HCT116 (cell line): ENCODE measurements at regions not wholly inside any gene's neighbourhood (a gene's known extent, or its start where the extent isn't known, plus 50 kb on each side); places are given as distances from the start of the nearest gene placed in this dataset.

Experiments used
- ATAC-seq: fragments of 200-7000 bp; cut with Tn5 transposase; 2 replicates; pipeline ENCODE4 v1.9.1; 2020; ENCODE audit warnings: mild to moderate bottlenecking, moderate library complexity
- BruUV-seq: library from RNA; stranded (reverse); fragments of 400-500 nt; replicated peaks from 2 replicates; lab custom pipeline; 2021; lab: Mats Ljungman, UMichigan
- CTCF ChIA-PET: fragments of 300-600 bp; sonication (Branson Sonifier 250); formaldehyde crosslinking; loops from one replicate; lab custom pipeline; 2021; ENCODE audit warnings: antibody characterized with exemption; lab: Charles Lee
- POLR2A ChIA-PET: fragments of 300-600, 350-600 bp; sonication (Branson Sonifier 250); formaldehyde crosslinking; loops from one replicate; lab custom pipeline; 2021; ENCODE audit warnings: antibody characterized with exemption; lab: Charles Lee
- RAD21 ChIA-PET, 2 experiments: fragments of 300-600 bp; sonication (Branson Sonifier 250); formaldehyde crosslinking; loops; one replicate each; lab custom pipeline; 2023; ENCODE audit warnings: low total read pairs in 2 of 2; ENCODE audit not compliant: uncharacterized antibody in 2 of 2, unreplicated experiment in 2 of 2, low non-redundant PET in 1 of 2; lab: Charles Lee
- DNase-seq: peaks from one replicate; pipeline ENCODE4 v3.0.0-alpha.2; 2010; ENCODE audit warnings: low read depth, low spot score
- H2AFZ ChIP-seq: fragments of 200-600 bp; shearing (Covaris generic), sonication (generic); 2 replicates; pipeline ENCODE4 v1.6.1; 2017; ENCODE audit warnings: low read depth, mixed run types, mixed read lengths, antibody characterized with exemption, low read length; ENCODE audit not compliant: poor library complexity, severe bottlenecking
- H3K27ac ChIP-seq: 2 replicates; pipeline ENCODE4 v1.5.1; 2012; ENCODE audit warnings: low read depth, low read length
- H3K27me3 ChIP-seq: fragments of 200-600 bp; sonication (generic); 2 replicates; pipeline ENCODE4 v1.6.1; 2016; ENCODE audit warnings: mixed run types, low read length, mixed read lengths; ENCODE audit not compliant: insufficient read depth
- H3K36me3 ChIP-seq, 2 experiments: fragments of 200-500 bp in 1 of 2; fragments of 200-600 bp in 1 of 2; sonication (Bioruptor generic) in 1 of 2; sonication (generic) in 1 of 2; 2 replicates each; pipeline versions ENCODE4 v1.5.1 to v1.6.1; 2014 to 2016; ENCODE audit warnings: low read length in 2 of 2, inconsistent platforms in 1 of 2, mixed read lengths in 1 of 2, mixed run types in 1 of 2; ENCODE audit not compliant: insufficient read depth in 2 of 2, control insufficient read depth in 1 of 2
- H3K4me1 ChIP-seq, 2 experiments: fragments of 200-600 bp in 1 of 2; sonication (generic) in 1 of 2; 2 replicates each; pipeline versions ENCODE4 v1.5.1 to v1.6.1; 2012 to 2017; ENCODE audit warnings: low read length in 2 of 2, inconsistent platforms in 1 of 2, mild to moderate bottlenecking in 1 of 2, mixed read lengths in 1 of 2, mixed run types in 1 of 2, moderate library complexity in 1 of 2; ENCODE audit not compliant: insufficient read depth in 2 of 2, control insufficient read depth in 1 of 2
- H3K4me2 ChIP-seq: fragments of 200-600 bp; sonication (generic); 2 replicates; pipeline ENCODE4 v1.6.1; 2017; ENCODE audit warnings: mixed run types, low read length, mixed read lengths
- H3K4me3 ChIP-seq, 2 experiments: fragments of 200-600 bp in 1 of 2; sonication (generic) in 1 of 2; replicated peaks in 1 of 2; 2 replicates each; pipeline ENCODE4 v1.5.1; 2011 to 2016; ENCODE audit warnings: low read length in 2 of 2, control low read depth in 1 of 2, low read depth in 1 of 2, mild to moderate bottlenecking in 1 of 2, mixed read lengths in 1 of 2, mixed run types in 1 of 2
- H3K79me2 ChIP-seq: fragments of 200-600 bp; sonication (generic); 2 replicates; pipeline ENCODE4 v1.6.1; 2017; ENCODE audit warnings: mild to moderate bottlenecking, mixed run types, low read length, moderate library complexity, mixed read lengths; ENCODE audit not compliant: insufficient read depth
- H3K9ac ChIP-seq: fragments of 200-600 bp; sonication (generic); 2 replicates; pipeline ENCODE4 v1.6.1; 2016; ENCODE audit warnings: low read length, mixed read lengths
- H3K9me2 ChIP-seq: fragments of 200-600 bp; sonication (generic), shearing (Covaris generic); 2 replicates; pipeline ENCODE4 v1.6.1; 2017; ENCODE audit warnings: mixed run types, mild to moderate bottlenecking, moderate library complexity; ENCODE audit not compliant: insufficient read depth
- H3K9me3 ChIP-seq, 2 experiments: fragments of 200-500 bp in 1 of 2; fragments of 200-600 bp in 1 of 2; sonication (Bioruptor generic) in 1 of 2; sonication (generic) in 1 of 2; 2 replicates each; pipeline ENCODE4 v1.6.1; 2014 to 2017; ENCODE audit warnings: low read length in 2 of 2, mixed read lengths in 2 of 2, inconsistent platforms in 1 of 2, low read depth in 1 of 2, mild to moderate bottlenecking in 1 of 2, mixed run types in 1 of 2, moderate library complexity in 1 of 2; ENCODE audit not compliant: control insufficient read depth in 1 of 2, insufficient read depth in 1 of 2
- H4K20me1 ChIP-seq: fragments of 200-600 bp; sonication (generic), shearing (Covaris generic); 2 replicates; pipeline ENCODE4 v1.6.1; 2017; ENCODE audit warnings: mixed run types, mild to moderate bottlenecking, moderate library complexity; ENCODE audit not compliant: insufficient read depth
- ATF3 ChIP-seq: IDR thresholded peaks from 2 replicates; pipeline ENCODE4 v1.6.1; 2012
- CEBPB ChIP-seq: IDR thresholded peaks from 2 replicates; pipeline ENCODE4 v1.6.1; 2012; ENCODE audit warnings: low read depth
- CTCF ChIP-seq, 3 experiments: fragments of 200-600 bp in 1 of 3; sonication (generic) in 1 of 3; IDR thresholded peaks in 2 of 3; conservative IDR thresholded peaks in 1 of 3; 2 replicates each; pipeline ENCODE4 v1.5.1; 2012 to 2017; ENCODE audit warnings: low read depth in 2 of 3, low read length in 2 of 3, antibody characterized with exemption in 1 of 3, borderline replicate concordance in 1 of 3, control low read depth in 1 of 3, mild to moderate bottlenecking in 1 of 3, mixed read lengths in 1 of 3, mixed run types in 1 of 3, moderate library complexity in 1 of 3; ENCODE audit not compliant: insufficient read depth in 1 of 3
- EGR1 ChIP-seq: IDR thresholded peaks from 2 replicates; pipeline ENCODE4 v1.6.1; 2012; ENCODE audit warnings: low read depth
- ELF1 ChIP-seq: IDR thresholded peaks from 2 replicates; pipeline ENCODE4 v1.6.1; 2012; ENCODE audit warnings: low read depth, borderline replicate concordance
- EZH2 ChIP-seq: fragments of 200-600 bp; sonication (generic); IDR thresholded peaks from 2 replicates; pipeline ENCODE4 v1.6.1; 2017; ENCODE audit warnings: antibody characterized with exemption, mixed run types
- EZH2phosphoT487 ChIP-seq: fragments of 200-600 bp; IDR thresholded peaks from 2 replicates; pipeline ENCODE4 v1.6.1; 2018; ENCODE audit warnings: antibody characterized with exemption, borderline replicate concordance
- MAX ChIP-seq: IDR thresholded peaks from 2 replicates; pipeline ENCODE4 v1.6.1; 2012
- POLR2A ChIP-seq: IDR thresholded peaks from 2 replicates; pipeline ENCODE4 v1.7.0; 2011; ENCODE audit warnings: borderline replicate concordance; ENCODE audit not compliant: insufficient read depth, insufficient read length; ENCODE audit errors: extremely low read depth
- RAD21 ChIP-seq: IDR thresholded peaks from 2 replicates; pipeline ENCODE4 v1.6.1; 2012; ENCODE audit warnings: low read depth, mild to moderate bottlenecking
- REST ChIP-seq: IDR thresholded peaks from 2 replicates; pipeline ENCODE4 v1.6.1; 2012; ENCODE audit warnings: low read depth
- SIN3A ChIP-seq: IDR thresholded peaks from 2 replicates; pipeline ENCODE4 v1.6.1; 2012; ENCODE audit warnings: low read depth
- SP1 ChIP-seq: IDR thresholded peaks from 2 replicates; pipeline ENCODE4 v1.6.1; 2012; ENCODE audit warnings: low read depth
- SRF ChIP-seq: IDR thresholded peaks from 2 replicates; pipeline ENCODE4 v1.6.1; 2012; ENCODE audit warnings: low read depth
- ZBTB33 ChIP-seq: IDR thresholded peaks from 2 replicates; pipeline ENCODE4 v1.6.1; 2011; ENCODE audit warnings: mild to moderate bottlenecking, low read length, moderate library complexity; ENCODE audit not compliant: insufficient replicate concordance; ENCODE audit errors: extremely low read depth
- ZNF274 ChIP-seq: fragments of 200-500 bp; sonication (Bioruptor generic); IDR thresholded peaks from 2 replicates; pipeline ENCODE4 v1.6.1; 2014; ENCODE audit warnings: mild to moderate bottlenecking, low read depth, low read length, inconsistent platforms
- intact Hi-C: fragments of 100-400 bp; cut with micrococcal nuclease; formaldehyde crosslinking; loops from 2 replicates; pipeline ENCODE4 v1.10.0; 2022

GRCh38 chr11:130615561-130615960 lies 167.1 kb downstream of the ADAMTS15 start:
- CTCF ChIA-PET: no interaction called here
- Histone ChIP-seq H3K79me2 (no peaks in the 10 kb centered on the region), H3K27ac (no peak overlapping the region), H3K27me3 (peaks cover 15% of the 10 kb centered on the region; the same call in 1 of the 2 replicates), H3K9ac (no peak overlapping the region), H4K20me1 (no peaks in the 10 kb centered on the region)
- ATAC-seq: no peak
- POLR2A ChIA-PET: no interaction called here
- intact Hi-C loops: no loop called here
- TF ChIP-seq ZBTB33 (no peak), EGR1 (no peak), MAX (no peak), ATF3 (no peak), POLR2A (no peak), EZH2 (no peak), SP1 (no peak), RAD21 (no peak), CEBPB (no peak), EZH2phosphoT487 (no peak), SRF (no peak), ZNF274 (no peak), CTCF (IDR thresholded peaks at IDR 0.05 in 2 of 3, conservative IDR thresholded peaks at IDR 0.05 in 1 of 3; ENCODE audit: borderline replicate concordance in 1 of 3, insufficient read depth in 1 of 3, low read depth in 2 of 3, low read length in 2 of 3) (no peak), REST (no peak), SIN3A (no peak), ELF1 (no peak)
- TF ChIP-seq, all 23 proteins: peak for 0
- Histone ChIP-seq H3K4me2 (no peak overlapping the region), H3K9me2 (no peaks in the 10 kb centered on the region; the same call in 1 of the 2 replicates), H3K4me1 (peaks cover 0 to 9% of the 10 kb centered on the region in 2 experiments; a peak in 1 of 4 replicates), H3K36me3 (no peaks in the 10 kb centered on the region), H2AFZ (no peak overlapping the region), H3K4me3 (no peak overlapping the region), H3K9me3 (no peaks in the 10 kb centered on the region)
- no peak for DNase-seq
- RAD21 ChIA-PET: no interaction called here
- no TSS peak for BruUV-seq
